ENCODE measurements at regions not wholly inside any gene's neighbourhood (a gene's known extent, or its start where the extent isn't known, plus 50 kb on each side); places are given as distances from the start of the nearest gene placed in this dataset.

- Histone ChIP-seq H3K4me1 (replicated peaks in 1 of 2; ENCODE audit: control insufficient read depth in 2 of 2, insufficient read depth in 2 of 2, low read length in 2 of 2) (no peaks in the 10 kb centered on the region), H3K9ac (ENCODE audit: insufficient read depth in 1 of 2, low read depth in 2 of 2, low read length in 2 of 2) (no peak overlapping the region), H2AFZ (ENCODE audit: low read depth, low read length) (no peak overlapping the region), H3K27ac (ENCODE audit: extremely low read depth, low read depth, low read length) (no peak overlapping the region), H3K27me3 (ENCODE audit: control insufficient read depth in 2 of 2, insufficient read depth in 2 of 2, low read length in 2 of 2) (no peaks in the 10 kb centered on the region), H3K9me3 (replicated peaks; ENCODE audit: control insufficient read depth, insufficient read depth, low read depth, low read length) (0 out of 2 replicates have a peak, but pooled peaks cover 3% of the 10 kb centered on the region), H4K20me1 (replicated peaks; ENCODE audit: control insufficient read depth, insufficient read depth, low read length) (no peaks in the 10 kb centered on the region), H3K9me1 (ENCODE audit: control insufficient read depth, insufficient read depth, low read length) (no peaks in the 10 kb centered on the region), H3K79me2 (ENCODE audit: control insufficient read depth, insufficient read depth, low read length) (no peaks in the 10 kb centered on the region), H3K36me3 (ENCODE audit: control insufficient read depth, insufficient read depth, low read length) (no peaks in the 10 kb centered on the region), H3K4me3 (no peak overlapping the region), H3K4me2 (ENCODE audit: insufficient read depth, low read length) (no peak overlapping the region)
- no TSS peak for BruUV-seq (replicated peaks)
- 7% methylated on average over 4 of the region's 4 CpGs for WGBS (ENCODE audit: insufficient coverage, low coverage, missing lambda C conversion rate)
- ATAC-seq = no peak
- no peak for FAIRE-seq
- intact Hi-C loops (cut with micrococcal nuclease) = no loop called here
- in situ Hi-C loops (cut with MboI) = no loop called here
- no peak for DNase-seq (ENCODE audit: extremely low read depth in 1 of 4, low spot score in 3 of 4)
- TF ChIP-seq HNRNPH1 (optimal IDR thresholded peaks at IDR 0.05; ENCODE audit: low read depth, low read length) (no peak), WHSC1 (IDR thresholded peaks at IDR 0.05; ENCODE audit: low read length) (no peak)
- TF ChIP-seq, protein P1, sequence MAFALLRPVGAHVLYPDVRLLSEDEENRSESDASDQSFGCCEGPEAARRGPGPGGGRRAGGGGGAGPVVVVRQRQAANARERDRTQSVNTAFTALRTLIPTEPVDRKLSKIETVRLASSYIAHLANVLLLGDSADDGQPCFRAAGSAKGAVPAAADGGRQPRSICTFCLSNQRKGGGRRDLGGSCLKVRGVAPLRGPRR (CRISPR knock-in tag; IDR thresholded peaks at IDR 0.05) = no peak
- CTCF ChIA-PET (ENCODE audit: low intra/inter-chr PET ratio) = no interaction called here
- POLR2A ChIA-PET = no interaction called here
Observed at GRCh38 chr11:98771791-98772190, 249.0 kb upstream of the CNTN5 start.

- no peak overlapping the region for H3K4me2 ChIP-seq (ENCODE audit: insufficient read depth, low read length)
- H2AFZ ChIP-seq (ENCODE audit: low read depth, low read length) = no peak overlapping the region
- in situ Hi-C loops (cut with MboI) (no loop called here), intact Hi-C loops (cut with micrococcal nuclease) (no loop called here)
- no peaks in the 10 kb centered on the region for H3K4me1 ChIP-seq (replicated peaks in 1 of 2; ENCODE audit: control insufficient read depth in 2 of 2, insufficient read depth in 2 of 2, low read length in 2 of 2)
- no peaks in the 10 kb centered on the region for H3K36me3 ChIP-seq (ENCODE audit: control insufficient read depth, insufficient read depth, low read length)
- H3K9me3 ChIP-seq (replicated peaks; ENCODE audit: control insufficient read depth, insufficient read depth, low read depth, low read length) = 0 out of 2 replicates have a peak, but pooled peaks cover 3% of the 10 kb centered on the region
- H3K27ac ChIP-seq (ENCODE audit: extremely low read depth, low read depth, low read length) = no peak overlapping the region
- no peaks in the 10 kb centered on the region for H4K20me1 ChIP-seq (replicated peaks; ENCODE audit: control insufficient read depth, insufficient read depth, low read length)
- no peak overlapping the region for H3K9ac ChIP-seq (ENCODE audit: insufficient read depth in 1 of 2, low read depth in 2 of 2, low read length in 2 of 2)
- no peak overlapping the region for H3K4me3 ChIP-seq
- no peaks in the 10 kb centered on the region for H3K79me2 ChIP-seq (ENCODE audit: control insufficient read depth, insufficient read depth, low read length)
- no TSS peak for BruUV-seq (replicated peaks)
- DNase-seq (ENCODE audit: extremely low read depth in 1 of 4, low spot score in 3 of 4) (no peak), FAIRE-seq (no peak), ATAC-seq (no peak)
- WGBS (ENCODE audit: insufficient coverage, low coverage, missing lambda C conversion rate) = 0% methylated on average over 2 of the region's 2 CpGs
- ChIA-PET CTCF (ENCODE audit: low intra/inter-chr PET ratio) (interaction anchor here (0.7 kb wide), 1 partner anchor 1523 kb away, joined by 5 read pairs; no protein-coding TSS in a partner anchor), POLR2A (no interaction called here)
- no peak for TF ChIP-seq TCF7 (IDR thresholded peaks at IDR 0.05; ENCODE audit: borderline replicate concordance)
- no peak for TF ChIP-seq ZNF76 (CRISPR knock-in tag; IDR thresholded peaks at IDR 0.05; ENCODE audit: borderline replicate concordance)
- TF ChIP-seq ZSCAN32 (CRISPR knock-in tag; IDR thresholded peaks at IDR 0.05) = no peak
- TF ChIP-seq MLX (CRISPR knock-in tag; conservative IDR thresholded peaks at IDR 0.05) = no peak
- TF ChIP-seq ZNF444 (CRISPR knock-in tag; IDR thresholded peaks at IDR 0.05) = no peak
- TF ChIP-seq FOS (IDR thresholded peaks at IDR 0.05; ENCODE audit: extremely low read depth, insufficient read length) = no peak
- TF ChIP-seq CAMTA2 (CRISPR knock-in tag; conservative IDR thresholded peaks at IDR 0.05) = no peak
- TF ChIP-seq POLR2A (conservative IDR thresholded peaks at IDR 0.05) = no peak
- no peak for TF ChIP-seq PHF20 (IDR thresholded peaks at IDR 0.05; ENCODE audit: partially characterized antibody)
- TF ChIP-seq CBFA2T3 (IDR thresholded peaks at IDR 0.05) = no peak
- no peak for TF ChIP-seq HMGN3 (IDR thresholded peaks at IDR 0.05; ENCODE audit: borderline replicate concordance, extremely low read depth, insufficient read length, low read depth, low read length)
- TF ChIP-seq, protein P2, sequence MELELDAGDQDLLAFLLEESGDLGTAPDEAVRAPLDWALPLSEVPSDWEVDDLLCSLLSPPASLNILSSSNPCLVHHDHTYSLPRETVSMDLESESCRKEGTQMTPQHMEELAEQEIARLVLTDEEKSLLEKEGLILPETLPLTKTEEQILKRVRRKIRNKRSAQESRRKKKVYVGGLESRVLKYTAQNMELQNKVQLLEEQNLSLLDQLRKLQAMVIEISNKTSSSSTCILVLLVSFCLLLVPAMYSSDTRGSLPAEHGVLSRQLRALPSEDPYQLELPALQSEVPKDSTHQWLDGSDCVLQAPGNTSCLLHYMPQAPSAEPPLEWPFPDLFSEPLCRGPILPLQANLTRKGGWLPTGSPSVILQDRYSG (tag; conservative IDR thresholded peaks at IDR 0.05; ENCODE audit: low read depth) = no peak
- TF ChIP-seq MBD2 (IDR thresholded peaks at IDR 0.05; ENCODE audit: borderline replicate concordance, low read depth) = no peak
- TF ChIP-seq RBFOX2 (IDR thresholded peaks at IDR 0.05; ENCODE audit: low read depth, low read length) = no peak
- no peaks in the 10 kb centered on the region for H3K9me1 ChIP-seq (ENCODE audit: control insufficient read depth, insufficient read depth, low read length)
- no peaks in the 10 kb centered on the region for H3K27me3 ChIP-seq (ENCODE audit: control insufficient read depth in 2 of 2, insufficient read depth in 2 of 2, low read length in 2 of 2)
Observed at GRCh38 chr11:98772893-98773292, 247.9 kb upstream of the CNTN5 start.

All from K562 (cell line).